HL-60 (cell line): ENCODE measurements at regions not wholly inside any gene's neighbourhood (a gene's known extent, or its start where the extent isn't known, plus 50 kb on each side); places are given as distances from the start of the nearest gene placed in this dataset.

ENCODE experiments used
- POLR2AphosphoS5 ChIP-seq: IDR thresholded peaks from 2 replicates; pipeline ENCODE4 v1.6.1; 2012; ENCODE audit warnings: low read depth
- TF ChIP-seq, protein P1 (sequence below): IDR thresholded peaks from one replicate; pipeline ENCODE4 v1.5.1; 2011; ENCODE audit warnings: low read length, control low read depth, inconsistent platforms; ENCODE audit not compliant: insufficient read depth

DNA sequence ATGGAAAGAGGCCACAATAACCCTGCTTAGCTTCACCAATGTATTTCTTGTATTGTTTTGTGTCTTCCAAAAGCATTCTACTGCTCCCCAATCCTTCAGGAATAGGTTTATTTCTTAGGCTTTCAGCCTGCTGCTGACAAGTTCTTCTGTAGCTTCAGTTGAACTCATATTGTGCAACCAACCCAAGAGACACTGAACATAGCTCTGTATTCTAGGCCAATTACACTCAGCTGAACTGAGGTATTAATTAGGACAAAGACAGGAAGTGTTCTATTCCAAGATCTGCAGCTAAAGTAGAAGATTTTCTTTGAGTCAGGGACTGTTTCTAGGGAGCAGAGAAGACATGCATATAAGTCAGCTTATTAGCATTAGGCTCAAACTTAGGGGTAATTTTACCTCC lies 151.8 kb downstream of the LHFPL1 start:
- TF ChIP-seq, protein P1, sequence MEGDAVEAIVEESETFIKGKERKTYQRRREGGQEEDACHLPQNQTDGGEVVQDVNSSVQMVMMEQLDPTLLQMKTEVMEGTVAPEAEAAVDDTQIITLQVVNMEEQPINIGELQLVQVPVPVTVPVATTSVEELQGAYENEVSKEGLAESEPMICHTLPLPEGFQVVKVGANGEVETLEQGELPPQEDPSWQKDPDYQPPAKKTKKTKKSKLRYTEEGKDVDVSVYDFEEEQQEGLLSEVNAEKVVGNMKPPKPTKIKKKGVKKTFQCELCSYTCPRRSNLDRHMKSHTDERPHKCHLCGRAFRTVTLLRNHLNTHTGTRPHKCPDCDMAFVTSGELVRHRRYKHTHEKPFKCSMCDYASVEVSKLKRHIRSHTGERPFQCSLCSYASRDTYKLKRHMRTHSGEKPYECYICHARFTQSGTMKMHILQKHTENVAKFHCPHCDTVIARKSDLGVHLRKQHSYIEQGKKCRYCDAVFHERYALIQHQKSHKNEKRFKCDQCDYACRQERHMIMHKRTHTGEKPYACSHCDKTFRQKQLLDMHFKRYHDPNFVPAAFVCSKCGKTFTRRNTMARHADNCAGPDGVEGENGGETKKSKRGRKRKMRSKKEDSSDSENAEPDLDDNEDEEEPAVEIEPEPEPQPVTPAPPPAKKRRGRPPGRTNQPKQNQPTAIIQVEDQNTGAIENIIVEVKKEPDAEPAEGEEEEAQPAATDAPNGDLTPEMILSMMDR: no peak
- no peak for TF ChIP-seq POLR2AphosphoS5
